ENCODE measurements at regions not wholly inside any gene's neighbourhood (a gene's known extent, or its start where the extent isn't known, plus 50 kb on each side); places are given as distances from the start of the nearest gene placed in this dataset.
"Not testable (repeated sequence)": the region's sequence is repeated elsewhere in the genome, so short reads cannot be mapped to it uniquely, and the experiment has no call there.

- H3K4me1 Mint-ChIP-seq: no peaks in the 10 kb centered on the region
- no peak overlapping the region for H3K4me3 Mint-ChIP-seq
- no peaks in the 10 kb centered on the region for H3K9me3 ChIP-seq (ENCODE audit: control insufficient read depth, low read length, poor library complexity, severe bottlenecking)
- ATAC-seq (no peak), DNase-seq (no peak)
- no peak overlapping the region for H3K27ac Mint-ChIP-seq
- no peaks in the 10 kb centered on the region for H3K36me3 Mint-ChIP-seq (ENCODE audit: low read depth)
- H3K27me3 Mint-ChIP-seq: no peaks in the 10 kb centered on the region
These were observed 159.9 kb upstream of the FOXD4L5 start for GRCh38 chr9:65444943-65445342.

DNA sequence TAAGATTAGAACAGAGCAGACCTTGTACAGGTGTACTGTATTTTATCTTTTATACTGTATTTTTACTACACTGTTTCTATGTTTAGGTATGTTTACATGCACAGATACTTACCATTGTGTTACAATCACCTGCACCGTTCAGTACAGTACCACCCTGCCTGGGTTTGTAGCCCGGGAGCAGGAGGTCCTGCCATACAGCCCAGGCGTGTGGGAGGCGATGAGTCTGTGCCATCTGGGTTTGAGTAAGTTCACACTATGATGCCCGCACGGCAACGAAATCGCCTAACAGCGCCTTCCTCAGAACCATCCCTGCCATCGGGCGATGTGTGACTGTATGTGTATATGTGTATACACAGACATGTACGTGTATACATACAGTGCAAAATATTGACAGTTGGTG lies 157.1 kb upstream of the FOXD4L5 start:
- H3K27me3 Mint-ChIP-seq; H3K36me3 Mint-ChIP-seq (ENCODE audit: low read depth); DNase-seq; H3K27ac Mint-ChIP-seq; H3K4me3 Mint-ChIP-seq; H3K9me3 ChIP-seq (ENCODE audit: control insufficient read depth, low read length, poor library complexity, severe bottlenecking); H3K4me1 Mint-ChIP-seq; ATAC-seq: not testable (repeated sequence)

DNA sequence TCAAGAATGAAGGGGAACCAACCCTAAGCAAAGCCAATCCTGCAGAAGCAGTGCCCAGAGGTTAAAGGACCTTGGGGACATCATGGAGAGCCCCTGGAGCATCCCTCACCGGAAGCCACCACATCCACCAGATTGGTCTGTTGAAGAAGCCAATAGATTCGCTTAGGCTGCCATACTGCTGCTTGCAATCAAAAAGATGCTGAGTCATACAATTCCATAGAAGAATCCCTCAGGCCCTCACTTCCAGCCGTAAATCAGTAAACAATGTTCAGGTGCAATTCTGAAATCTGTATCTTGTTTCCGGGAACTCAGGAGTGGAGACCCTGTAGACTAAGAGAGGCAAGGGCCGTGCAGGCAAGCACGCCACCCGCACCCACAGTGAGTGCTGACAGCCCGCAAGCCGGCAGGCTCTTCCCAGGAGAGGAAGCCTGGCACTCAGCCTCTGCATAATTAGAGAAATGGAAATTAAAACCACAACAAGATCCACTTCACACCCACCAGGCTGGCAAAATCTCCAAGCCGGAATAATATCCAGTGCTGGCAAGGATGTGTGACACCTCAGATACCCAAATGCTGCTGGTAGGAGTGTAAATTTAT lies 156.4 kb upstream of the FOXD4L5 start:
- not testable (repeated sequence) for H3K9me3 ChIP-seq (ENCODE audit: control insufficient read depth, low read length, poor library complexity, severe bottlenecking); H3K4me1 Mint-ChIP-seq; H3K36me3 Mint-ChIP-seq (ENCODE audit: low read depth); ATAC-seq; H3K27ac Mint-ChIP-seq; H3K4me3 Mint-ChIP-seq; H3K27me3 Mint-ChIP-seq; DNase-seq

DNA sequence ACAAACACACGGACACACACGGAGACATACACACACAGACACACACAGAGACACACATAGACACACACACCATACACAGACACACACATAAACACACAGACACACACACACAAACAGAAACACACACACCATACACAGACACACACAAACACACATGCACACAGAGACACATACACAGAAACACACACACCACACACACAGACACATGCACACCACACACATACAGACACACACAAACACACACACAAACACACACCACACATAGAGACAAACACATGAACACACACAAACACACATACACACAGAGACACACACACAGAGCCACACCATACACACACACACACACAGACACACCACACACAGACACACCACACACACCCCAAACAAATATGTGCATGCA lies 152.7 kb upstream of the FOXD4L5 start:
- Mint-ChIP-seq H3K4me3 (no peak overlapping the region), H3K27ac (no peak overlapping the region), H3K4me1 (no peaks in the 10 kb centered on the region), H3K27me3 (no peaks in the 10 kb centered on the region), H3K36me3 (ENCODE audit: low read depth) (no peaks in the 10 kb centered on the region)
- DNase-seq (no peak), ATAC-seq (no peak)
- H3K9me3 ChIP-seq (ENCODE audit: control insufficient read depth, low read length, poor library complexity, severe bottlenecking): no peaks in the 10 kb centered on the region

GRCh38 chr9:65435464-65435863 lies 150.5 kb upstream of the FOXD4L5 start:
- no peak overlapping the region for H3K27ac Mint-ChIP-seq
- no peaks in the 10 kb centered on the region for H3K36me3 Mint-ChIP-seq (ENCODE audit: low read depth)
- H3K4me1 Mint-ChIP-seq: no peaks in the 10 kb centered on the region
- ATAC-seq (no peak), DNase-seq (no peak)
- H3K4me3 Mint-ChIP-seq: no peak overlapping the region
- no peaks in the 10 kb centered on the region for H3K9me3 ChIP-seq (ENCODE audit: control insufficient read depth, low read length, poor library complexity, severe bottlenecking)
- no peaks in the 10 kb centered on the region for H3K27me3 Mint-ChIP-seq

DNA sequence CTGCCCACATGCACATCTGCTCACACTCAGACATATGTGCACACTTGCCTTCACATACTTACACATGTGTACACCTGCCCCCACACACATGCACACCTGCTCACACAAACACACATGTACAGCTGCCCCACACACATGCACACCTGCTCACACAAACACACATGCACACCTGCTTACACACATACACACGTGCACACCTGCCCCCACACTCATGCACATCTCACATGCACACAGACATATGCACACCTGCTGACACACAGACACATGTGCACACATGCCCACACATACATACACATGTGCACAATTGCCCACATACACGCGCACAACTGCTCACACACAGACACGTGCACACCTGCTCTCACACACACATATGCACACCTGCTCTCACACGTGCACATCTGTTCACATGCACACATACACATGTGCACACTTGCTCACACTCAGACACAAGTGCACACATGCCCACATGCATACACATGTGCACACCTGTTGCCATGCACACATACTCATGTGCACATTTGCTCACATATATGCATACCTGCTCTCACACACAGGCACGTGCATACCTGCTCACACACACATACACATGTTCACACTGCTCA lies 147.8 kb upstream of the FOXD4L5 start:
- Mint-ChIP-seq H3K4me1 (no peaks in the 10 kb centered on the region), H3K27ac (no peak overlapping the region), H3K4me3 (no peak overlapping the region), H3K27me3 (no peaks in the 10 kb centered on the region), H3K36me3 (ENCODE audit: low read depth) (no peaks in the 10 kb centered on the region)
- no peaks in the 10 kb centered on the region for H3K9me3 ChIP-seq (ENCODE audit: control insufficient read depth, low read length, poor library complexity, severe bottlenecking)
- DNase-seq (no peak), ATAC-seq (no peak)

DNA sequence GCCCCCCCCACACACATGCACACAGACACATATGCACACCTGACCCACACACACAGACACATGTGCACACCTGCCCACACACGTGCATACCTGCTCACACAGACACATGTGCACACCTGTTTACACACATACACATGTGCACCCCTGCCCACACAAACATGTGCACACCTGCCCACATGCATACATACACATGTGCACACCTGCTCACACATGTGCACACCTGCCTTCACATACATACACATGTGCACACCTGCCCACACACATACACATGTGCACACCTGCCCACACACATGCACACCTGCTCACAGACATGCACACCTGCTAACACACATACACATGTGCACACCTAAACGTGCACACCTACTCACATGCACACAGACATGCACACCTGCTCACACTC lies 147.0 kb upstream of the FOXD4L5 start:
- Mint-ChIP-seq H3K4me3 (no peak overlapping the region), H3K27ac (no peak overlapping the region), H3K27me3 (no peaks in the 10 kb centered on the region), H3K36me3 (ENCODE audit: low read depth) (no peaks in the 10 kb centered on the region), H3K4me1 (no peaks in the 10 kb centered on the region)
- no peaks in the 10 kb centered on the region for H3K9me3 ChIP-seq (ENCODE audit: control insufficient read depth, low read length, poor library complexity, severe bottlenecking)
- no peak for DNase-seq
- ATAC-seq: no peak

DNA sequence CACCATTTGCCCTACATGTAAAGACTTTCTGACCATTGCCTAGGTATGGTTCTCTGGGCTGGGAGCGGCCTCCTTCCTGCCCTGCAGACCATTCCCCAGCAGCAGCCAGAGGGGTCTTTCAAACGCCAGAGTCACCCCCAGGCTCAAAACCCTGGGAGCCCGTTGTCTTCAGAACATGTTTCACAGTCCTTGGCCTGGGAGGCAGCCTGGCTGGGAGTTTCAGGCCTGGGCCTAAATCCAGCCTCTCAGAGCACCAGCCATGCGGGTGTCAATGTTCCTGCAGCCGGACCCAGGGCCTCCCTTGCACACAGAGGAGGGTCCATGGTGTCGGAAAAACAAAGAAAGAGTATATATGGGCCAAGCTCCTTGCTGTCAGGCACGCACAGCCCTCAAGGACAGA lies 145.2 kb upstream of the FOXD4L5 start:
- no peak for DNase-seq
- Mint-ChIP-seq H3K4me1 (no peaks in the 10 kb centered on the region), H3K4me3 (no peak overlapping the region), H3K36me3 (ENCODE audit: low read depth) (no peaks in the 10 kb centered on the region), H3K27ac (no peak overlapping the region), H3K27me3 (no peaks in the 10 kb centered on the region)
- no peak for ATAC-seq
- no peaks in the 10 kb centered on the region for H3K9me3 ChIP-seq (ENCODE audit: control insufficient read depth, low read length, poor library complexity, severe bottlenecking)

- H3K36me3 Mint-ChIP-seq (ENCODE audit: low read depth); H3K27ac Mint-ChIP-seq; H3K9me3 ChIP-seq (ENCODE audit: control insufficient read depth, low read length, poor library complexity, severe bottlenecking); H3K27me3 Mint-ChIP-seq; H3K4me1 Mint-ChIP-seq; ATAC-seq; H3K4me3 Mint-ChIP-seq; DNase-seq: not testable (repeated sequence)
These were observed 142.4 kb upstream of the FOXD4L5 start for GRCh38 chr9:65427361-65427760.

DNA sequence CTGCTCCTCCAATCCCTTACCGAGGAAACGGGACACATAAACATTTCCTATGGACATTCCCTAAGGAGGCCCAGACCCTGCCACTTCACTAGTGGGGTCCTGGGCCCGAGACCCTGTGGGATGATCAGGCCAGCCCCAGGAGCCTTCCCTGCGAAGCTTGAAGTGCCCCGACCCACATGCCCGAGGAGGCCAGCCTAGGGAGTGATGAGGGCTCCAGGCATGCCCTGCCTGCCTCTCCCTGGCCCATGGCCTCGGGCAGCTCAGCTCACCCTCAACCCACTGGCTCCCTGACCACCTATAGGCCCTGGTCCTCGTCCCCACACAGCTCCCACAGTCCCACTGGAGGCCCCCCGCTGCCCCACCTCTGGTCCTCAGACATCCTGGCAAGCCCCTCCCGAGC lies 141.8 kb upstream of the FOXD4L5 start:
- not testable (repeated sequence) for H3K4me1 Mint-ChIP-seq; ATAC-seq; DNase-seq; H3K27me3 Mint-ChIP-seq; H3K4me3 Mint-ChIP-seq; H3K27ac Mint-ChIP-seq; H3K36me3 Mint-ChIP-seq (ENCODE audit: low read depth); H3K9me3 ChIP-seq (ENCODE audit: control insufficient read depth, low read length, poor library complexity, severe bottlenecking)

DNA sequence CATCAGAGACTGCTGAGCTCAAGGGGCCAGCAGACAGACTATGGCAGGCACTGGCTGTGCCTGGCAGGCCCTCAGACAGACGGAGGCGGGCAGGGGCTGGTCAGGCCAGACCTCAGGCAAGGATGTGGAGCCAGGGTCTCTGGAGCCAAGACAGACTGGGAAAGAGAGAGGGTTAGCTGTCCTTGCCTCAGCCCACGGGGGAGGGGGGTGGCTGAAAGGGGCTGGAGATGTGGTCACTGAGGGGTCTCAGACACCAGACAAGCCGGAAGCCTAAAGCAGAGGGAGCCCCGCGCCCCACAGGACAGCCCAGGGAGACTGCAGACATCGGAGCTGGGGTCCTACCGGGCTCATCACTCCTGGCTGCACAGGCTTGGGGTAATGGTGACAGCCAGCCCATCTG lies 141.2 kb upstream of the FOXD4L5 start:
- no peak for DNase-seq
- no peaks in the 10 kb centered on the region for H3K9me3 ChIP-seq (ENCODE audit: control insufficient read depth, low read length, poor library complexity, severe bottlenecking)

GRCh38 chr9:65425183-65425582 lies 140.2 kb upstream of the FOXD4L5 start:
- H3K36me3 Mint-ChIP-seq (ENCODE audit: low read depth); DNase-seq; H3K4me1 Mint-ChIP-seq; ATAC-seq; H3K27ac Mint-ChIP-seq; H3K27me3 Mint-ChIP-seq; H3K4me3 Mint-ChIP-seq; H3K9me3 ChIP-seq (ENCODE audit: control insufficient read depth, low read length, poor library complexity, severe bottlenecking): not testable (repeated sequence)

More for the DNA sequence above, 141.2 kb upstream of the FOXD4L5 start:
- no peak for ATAC-seq
- no peaks in the 10 kb centered on the region for H3K27me3 Mint-ChIP-seq
- H3K4me3 Mint-ChIP-seq: no peak overlapping the region
- no peaks in the 10 kb centered on the region for H3K4me1 Mint-ChIP-seq
- H3K36me3 Mint-ChIP-seq (ENCODE audit: low read depth): no peaks in the 10 kb centered on the region
- H3K27ac Mint-ChIP-seq: no peak overlapping the region

DNA sequence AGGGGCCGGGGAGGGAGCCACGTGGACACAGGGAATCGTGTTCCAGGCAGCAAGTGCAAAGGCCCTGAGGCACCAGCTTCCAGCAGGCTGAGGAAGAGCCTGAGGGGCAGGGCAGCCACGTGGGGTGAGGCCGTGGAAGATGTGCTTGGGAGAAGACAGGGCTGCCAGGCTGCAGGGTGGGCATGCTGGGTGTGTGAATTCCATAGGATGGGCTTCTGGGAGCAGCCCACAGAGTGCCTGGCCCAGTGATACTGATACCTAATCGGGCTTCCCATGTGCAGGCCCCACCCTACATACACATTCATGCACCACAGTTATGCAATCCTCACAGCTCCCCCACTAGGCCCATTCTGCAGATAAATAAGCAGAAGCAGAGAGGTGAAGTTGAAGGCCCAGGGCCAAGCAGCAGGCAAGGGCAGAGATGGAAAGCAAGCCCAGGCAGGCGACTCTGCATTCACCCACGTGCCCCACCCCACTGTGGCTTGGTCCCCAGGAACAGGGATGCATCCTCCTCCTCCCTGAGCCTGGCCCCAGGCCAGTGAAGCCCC lies 139.5 kb upstream of the FOXD4L5 start:
- ATAC-seq: peak; percentile 6
- not testable (repeated sequence) for H3K27ac Mint-ChIP-seq; H3K4me1 Mint-ChIP-seq; H3K4me3 Mint-ChIP-seq; H3K9me3 ChIP-seq (ENCODE audit: control insufficient read depth, low read length, poor library complexity, severe bottlenecking); H3K36me3 Mint-ChIP-seq (ENCODE audit: low read depth); H3K27me3 Mint-ChIP-seq; DNase-seq

Measured in T-helper 17 cell (primary cell).